GM19372 (cell line): ENCODE measurements at regions not wholly inside any gene's neighbourhood (a gene's known extent, or its start where the extent isn't known, plus 50 kb on each side); places are given as distances from the start of the nearest gene placed in this dataset.

Source experiments
- ATAC-seq: cut with Tn5 transposase; IDR thresholded peaks from one replicate; pipeline ENCODE4 v1.9.1; 2021; ENCODE audit warnings: mild to moderate bottlenecking, low read depth, moderate library complexity; ENCODE audit not compliant: unreplicated experiment

DNA sequence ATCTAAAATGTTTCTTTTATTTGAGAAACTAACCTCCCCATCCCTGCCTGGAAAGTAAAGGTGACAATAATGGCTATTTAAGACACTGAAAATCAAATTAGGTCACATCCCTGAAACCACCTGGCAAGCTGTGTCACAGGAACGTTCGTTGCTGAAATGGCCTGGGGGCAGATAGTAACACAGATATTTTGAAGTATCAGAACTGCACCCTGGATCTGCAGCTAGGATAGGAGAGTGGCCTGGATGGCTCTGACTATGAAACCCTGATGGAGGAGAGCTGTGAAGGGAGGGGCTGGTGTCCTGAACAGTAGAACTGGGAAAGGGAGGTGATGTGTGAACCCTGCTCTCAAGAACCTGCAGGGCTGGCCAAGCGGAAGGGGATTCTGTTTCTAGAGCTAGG lies 648.3 kb upstream of the CFAP20DC start:
- no peak for ATAC-seq

DNA sequence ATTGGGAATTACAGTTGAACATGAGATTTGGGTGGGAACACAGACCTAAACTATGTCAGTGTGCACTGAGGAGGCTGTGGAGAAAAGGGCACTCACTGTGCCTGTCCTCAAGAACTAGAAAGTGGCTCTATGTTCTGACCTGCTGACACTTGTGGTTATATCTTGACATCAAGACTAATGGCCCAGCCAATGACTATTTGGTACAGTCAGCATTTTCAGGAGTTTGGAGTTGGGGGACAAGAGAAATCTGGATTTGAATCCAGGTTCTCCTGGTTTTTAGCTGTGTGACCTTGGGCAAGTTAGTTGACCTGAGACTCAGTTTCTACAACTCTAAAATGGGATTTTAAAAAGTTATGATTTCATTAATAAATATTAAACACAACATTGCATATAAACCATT lies 647.0 kb upstream of the CFAP20DC start:
- ATAC-seq: no peak

DNA sequence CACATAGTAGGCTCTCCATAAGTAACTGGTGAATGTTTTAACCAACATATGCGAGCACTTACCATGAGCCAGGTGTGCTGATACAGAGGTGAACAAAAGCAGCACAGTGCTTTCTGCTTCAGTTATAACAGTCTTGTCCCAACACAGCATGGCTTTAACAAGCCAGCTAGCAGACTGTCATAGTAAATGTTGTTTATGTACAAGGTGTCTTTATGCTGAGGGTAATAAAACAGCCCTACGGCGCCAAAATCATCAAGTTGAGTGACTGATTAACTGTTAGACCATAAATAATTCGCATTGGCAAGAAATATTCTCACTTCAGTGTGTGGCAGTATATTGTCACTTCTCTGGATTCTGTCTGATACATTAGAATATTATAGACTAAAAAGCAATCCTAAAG lies 646.0 kb upstream of the CFAP20DC start:
- ATAC-seq: no peak

DNA sequence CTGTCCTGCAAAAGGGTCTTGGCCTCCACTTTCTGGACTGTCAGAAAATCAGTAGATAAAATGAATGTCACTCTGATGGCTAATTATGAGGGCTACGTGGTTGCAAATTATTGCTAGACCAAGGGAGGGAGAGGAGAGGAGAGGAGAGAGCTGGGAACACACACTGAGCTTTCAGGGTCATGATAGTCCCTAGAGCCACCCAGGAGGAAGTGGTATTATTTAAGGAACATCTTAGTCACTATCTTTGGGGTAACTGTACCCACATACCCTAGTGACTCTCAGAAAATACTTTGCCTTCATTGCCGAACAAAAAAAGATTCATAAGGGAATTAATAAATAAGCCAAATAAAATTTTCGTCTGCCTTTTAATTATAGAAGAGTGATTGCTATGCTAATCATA lies 642.3 kb upstream of the CFAP20DC start:
- ATAC-seq: no peak

DNA sequence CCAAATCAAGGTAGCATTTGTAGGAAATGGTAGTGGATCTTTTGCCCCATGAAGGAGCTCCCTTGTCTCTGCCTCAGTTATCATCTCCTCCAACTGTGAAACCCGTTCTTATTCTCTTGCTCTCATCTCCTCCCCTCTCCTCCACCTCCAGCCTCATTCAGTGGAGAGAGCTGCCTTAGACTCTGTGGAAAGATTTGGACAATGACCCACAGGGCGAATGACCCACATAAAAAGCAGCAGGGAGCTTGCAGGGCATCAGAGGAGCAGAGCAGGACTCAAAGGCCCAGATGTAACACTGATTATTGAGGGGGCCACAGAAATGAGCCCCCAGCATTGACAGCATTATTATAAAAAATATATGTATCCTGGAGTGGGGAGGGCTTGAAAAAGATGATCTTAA lies 641.1 kb upstream of the CFAP20DC start:
- ATAC-seq: no peak

DNA sequence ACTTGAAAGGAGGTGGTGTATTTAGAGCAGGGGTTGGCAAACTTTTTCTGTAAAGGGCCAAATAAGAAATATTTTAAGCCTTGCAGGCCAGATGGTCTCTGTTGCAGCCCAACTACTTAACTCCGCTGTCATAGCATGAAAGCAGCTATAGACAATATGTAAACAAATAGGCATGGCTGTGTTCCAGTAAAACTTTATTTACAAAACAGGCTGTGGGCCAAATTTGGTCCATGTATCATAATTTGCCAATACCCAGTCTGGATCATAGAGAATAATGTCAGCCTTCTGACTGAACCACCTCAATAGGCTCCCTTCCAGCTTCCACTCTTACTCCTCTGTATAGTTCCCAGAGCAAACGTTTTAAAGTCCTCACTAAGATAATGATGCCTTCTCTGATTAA lies 638.8 kb upstream of the CFAP20DC start:
- ATAC-seq: no peak

DNA sequence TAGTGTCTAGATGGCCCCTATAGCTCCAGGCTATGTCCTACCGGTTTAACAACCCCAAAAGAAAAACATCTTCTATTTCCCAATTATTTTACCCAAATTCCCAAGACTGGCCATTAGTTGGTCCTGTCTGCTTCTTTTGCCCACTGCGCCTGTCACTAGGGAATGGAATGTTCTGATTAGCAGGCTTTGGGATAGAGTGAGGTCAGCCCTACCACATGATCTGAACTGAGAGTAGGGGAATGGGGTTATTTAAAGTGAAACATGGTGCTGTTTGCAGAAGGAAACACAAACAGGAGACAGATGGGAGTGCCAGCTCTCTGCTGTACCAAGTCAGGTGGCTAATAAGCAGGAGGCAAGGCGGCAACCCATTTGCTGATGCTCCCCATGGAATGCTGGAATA lies 635.6 kb upstream of the CFAP20DC start:
- ATAC-seq: no peak

DNA sequence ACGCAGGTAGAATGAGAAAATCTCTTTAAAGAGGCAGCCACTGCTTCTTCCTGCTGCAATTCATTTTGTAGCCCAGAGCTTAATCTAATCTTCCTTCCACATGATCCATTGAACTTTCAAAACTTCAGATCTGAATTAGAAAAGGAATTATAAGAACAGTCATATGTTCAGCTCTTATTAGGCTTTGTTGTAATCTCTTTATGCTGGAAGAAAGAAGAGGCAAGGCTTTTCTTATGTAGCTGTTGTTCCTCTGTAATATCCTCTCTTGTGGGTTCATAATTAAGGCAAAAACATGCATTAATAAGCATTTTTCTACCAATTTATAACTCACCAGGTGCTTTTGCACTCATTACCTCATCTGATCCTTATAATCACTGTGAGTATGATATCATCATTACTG lies 634.9 kb upstream of the CFAP20DC start:
- ATAC-seq: no peak

DNA sequence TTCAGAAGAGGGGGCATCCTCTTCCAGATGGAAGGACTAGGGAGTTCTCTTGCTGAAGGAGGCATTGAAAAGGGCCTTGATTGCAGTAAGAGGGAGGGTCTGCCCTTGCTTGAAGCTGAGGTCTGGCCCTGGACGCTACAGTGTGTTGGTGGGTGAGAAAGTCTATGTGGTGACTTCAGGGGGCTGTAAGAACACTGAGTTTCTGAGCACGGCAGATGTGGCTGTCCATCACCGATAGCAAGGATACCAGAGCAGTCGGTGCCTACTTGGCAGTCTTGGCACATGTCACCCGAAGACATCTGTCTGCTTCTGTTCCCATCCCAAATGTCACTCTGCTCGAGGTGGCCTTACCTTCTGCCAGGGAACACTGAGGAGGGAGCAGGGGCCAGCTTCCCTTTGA lies 631.1 kb upstream of the CFAP20DC start:
- no peak for ATAC-seq

DNA sequence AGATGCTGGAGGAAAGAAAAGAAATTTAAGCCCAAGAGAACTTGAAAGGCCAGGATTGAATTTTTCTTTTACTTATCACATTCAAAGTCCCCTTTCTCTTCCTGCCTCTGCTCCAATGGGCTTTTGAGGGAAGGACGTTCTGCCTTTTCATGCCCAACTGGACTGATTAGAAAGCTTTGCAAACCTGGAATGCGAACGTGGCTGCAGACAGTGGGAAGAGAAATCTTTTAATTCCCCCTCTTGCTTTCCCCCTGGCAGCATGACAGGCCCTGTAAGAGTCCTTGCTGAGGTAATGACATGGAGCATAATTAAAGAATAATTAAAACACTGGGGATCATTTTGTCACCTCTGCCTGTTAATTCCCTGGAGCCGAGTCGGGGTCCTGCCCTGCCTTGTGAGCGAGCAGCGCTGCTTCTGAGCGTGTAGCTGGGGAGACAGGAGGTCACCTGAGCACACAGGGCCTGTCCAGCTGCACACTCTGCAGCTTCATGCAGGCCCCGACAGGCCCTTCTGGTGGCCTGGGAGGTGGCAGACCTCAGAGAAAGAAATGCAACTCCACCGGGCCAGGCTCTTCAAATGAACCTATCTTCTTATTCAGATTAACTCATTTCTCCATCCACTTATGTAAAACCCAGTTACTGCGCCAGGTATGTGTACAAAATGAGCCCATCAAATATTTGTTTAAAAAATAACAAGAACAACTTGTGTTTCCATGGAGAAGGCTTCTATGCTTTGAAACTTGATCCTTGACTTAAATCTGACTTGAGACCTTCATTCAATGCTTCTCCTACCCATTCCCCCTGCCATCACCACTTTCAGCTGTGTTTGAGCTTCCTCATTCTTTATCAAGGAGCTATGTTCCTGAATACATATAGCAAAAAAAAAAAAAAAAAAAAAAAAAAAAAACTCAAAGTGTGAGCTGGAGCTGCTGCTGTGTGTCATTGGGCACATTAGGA lies 628.2 kb upstream of the CFAP20DC start:
- no peak for ATAC-seq

DNA sequence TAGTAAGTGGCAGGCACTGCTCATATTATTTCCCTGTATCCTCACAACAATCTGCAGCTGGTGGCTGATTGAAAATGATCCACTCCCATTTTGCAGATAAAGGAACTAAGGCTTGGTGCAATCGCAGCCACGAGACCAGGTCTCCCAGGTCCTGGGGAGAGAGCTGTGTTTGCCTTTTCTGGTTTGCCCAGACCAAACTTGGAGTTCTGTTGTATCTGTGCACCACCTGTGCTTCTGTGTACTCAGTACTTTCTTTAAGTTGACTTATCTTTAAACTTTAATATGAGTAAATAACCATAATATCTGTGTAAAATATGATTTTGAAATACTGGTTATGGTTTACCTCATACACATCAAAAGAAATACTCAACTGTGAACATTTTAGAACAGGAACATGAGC lies 625.7 kb upstream of the CFAP20DC start:
- no peak for ATAC-seq

DNA sequence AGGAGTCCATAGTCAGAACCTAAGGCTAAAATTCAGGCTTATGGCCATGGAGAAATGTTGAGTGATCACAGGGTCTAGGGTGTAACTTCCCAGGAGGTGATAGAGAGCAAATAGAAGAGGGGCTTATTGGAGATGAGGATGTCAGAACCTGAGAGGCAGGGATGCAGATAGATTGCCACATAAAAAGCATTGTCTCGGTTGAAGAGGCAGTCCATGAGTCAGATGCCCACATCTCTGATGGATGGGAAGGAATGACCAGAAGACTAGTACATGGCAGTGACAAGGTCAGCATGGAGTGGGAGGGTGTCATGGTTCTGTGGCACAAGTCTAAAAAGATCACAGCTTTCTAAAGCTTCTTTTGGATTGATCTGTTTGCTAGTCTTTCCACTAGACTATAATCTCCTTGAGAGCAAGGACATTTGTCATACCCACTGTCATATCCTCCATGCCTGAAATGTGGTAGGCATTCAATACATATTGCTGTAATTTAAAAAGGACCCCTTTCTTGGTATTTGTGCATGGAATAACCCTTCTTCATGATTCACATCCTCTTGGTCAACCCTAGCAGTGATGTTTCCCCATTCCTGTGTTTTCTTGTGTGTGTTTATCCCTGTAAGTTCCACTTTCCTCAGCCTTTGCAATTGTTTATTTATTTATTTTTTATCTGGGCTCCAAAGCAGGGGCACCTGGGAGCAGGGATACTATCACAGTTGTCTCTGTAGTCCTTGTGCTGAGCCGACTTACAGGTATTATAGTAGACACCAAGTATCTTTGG lies 613.4 kb upstream of the CFAP20DC start:
- no peak for ATAC-seq

DNA sequence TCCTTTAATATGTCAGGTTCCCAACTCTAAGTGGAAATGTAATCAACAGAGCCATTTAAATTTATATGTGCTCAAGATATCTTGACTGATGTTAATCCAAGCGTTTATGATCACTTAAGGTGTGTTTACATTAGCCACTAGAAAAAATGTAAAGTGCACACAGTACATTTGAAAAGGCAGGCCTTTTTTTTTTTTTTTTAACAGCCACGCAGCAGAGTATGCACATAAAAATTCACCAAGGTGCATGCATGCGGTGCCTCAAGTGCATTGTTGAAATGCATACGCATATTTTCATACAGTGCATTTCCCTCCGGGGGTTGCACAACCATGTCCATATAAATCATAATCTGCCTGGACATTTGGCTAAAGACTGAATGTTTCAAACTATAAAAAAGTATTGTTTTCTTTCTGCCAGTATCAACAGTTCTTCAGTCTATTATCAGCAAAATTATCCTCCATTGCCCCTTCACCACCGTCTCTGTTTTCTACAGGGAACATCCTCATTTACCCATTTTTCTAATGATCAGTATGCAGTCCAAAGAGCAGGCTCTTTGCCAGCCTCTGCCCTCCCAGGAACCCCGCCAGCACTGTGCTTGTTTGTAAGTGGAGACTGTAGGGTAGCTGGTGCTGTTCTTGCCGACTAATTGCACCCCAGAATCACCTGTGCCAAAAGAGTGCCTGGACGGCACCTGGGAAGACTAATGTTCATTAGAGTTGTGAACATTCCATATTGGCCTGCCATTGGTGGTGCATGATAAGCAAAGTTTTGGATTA lies 611.2 kb upstream of the CFAP20DC start:
- no peak for ATAC-seq

DNA sequence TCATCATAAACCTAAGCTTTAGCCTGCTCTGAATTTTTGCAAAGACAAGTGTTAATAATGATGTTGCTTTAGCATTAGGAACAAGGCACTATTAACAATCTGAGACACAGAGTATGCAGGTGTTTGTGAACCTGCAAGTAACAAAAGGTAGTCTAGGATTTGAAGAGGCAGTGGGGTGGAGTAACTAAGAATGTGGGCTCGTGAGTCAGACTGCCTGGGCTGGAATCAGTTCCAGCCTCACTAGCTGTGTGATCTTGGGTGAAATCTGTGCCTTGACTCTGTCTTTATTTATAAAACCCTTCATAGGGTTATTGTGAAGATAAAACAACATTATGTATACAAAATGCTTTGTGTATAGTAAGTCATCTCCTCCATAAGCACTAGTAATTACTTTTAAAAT lies 610.6 kb upstream of the CFAP20DC start:
- ATAC-seq: no peak

DNA sequence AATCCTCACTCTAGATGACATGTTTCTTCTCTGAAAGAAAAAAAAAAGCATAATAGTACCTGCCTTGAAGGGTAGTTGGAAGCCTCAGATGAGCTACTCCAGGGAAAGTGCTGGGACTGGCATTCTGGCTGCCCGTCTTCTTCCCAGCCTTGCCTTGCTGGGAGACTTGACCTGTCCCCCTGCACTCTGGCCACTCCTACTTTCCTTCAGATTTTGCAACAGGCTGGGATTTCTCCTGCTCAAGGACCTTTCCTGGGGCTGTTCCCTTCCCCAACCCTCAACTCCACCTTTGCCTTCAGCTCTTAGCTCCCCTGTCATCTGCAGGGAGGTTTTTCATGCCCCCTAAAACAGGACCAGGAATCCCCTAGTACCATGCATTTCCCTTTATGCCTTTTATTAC lies 609.9 kb upstream of the CFAP20DC start:
- ATAC-seq: no peak

DNA sequence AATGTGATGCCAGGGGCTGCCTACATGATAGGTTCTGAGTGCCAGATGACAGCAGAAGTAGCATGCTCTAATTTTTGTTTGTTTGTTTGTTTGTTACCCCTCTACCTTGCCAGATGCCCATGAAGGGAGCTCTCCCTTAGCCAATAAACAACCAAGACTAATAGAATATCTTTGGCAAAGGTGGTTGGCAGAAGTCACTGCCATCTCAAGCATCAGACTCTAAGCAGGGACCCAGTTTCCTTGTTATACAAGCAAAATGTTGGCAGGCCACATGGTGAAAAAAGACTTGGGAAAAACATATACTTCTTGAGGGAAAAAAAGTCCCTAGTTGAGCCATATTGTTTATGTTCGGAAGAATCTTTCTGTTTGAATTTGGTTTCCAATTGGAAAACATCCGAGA lies 609.0 kb upstream of the CFAP20DC start:
- no peak for ATAC-seq

DNA sequence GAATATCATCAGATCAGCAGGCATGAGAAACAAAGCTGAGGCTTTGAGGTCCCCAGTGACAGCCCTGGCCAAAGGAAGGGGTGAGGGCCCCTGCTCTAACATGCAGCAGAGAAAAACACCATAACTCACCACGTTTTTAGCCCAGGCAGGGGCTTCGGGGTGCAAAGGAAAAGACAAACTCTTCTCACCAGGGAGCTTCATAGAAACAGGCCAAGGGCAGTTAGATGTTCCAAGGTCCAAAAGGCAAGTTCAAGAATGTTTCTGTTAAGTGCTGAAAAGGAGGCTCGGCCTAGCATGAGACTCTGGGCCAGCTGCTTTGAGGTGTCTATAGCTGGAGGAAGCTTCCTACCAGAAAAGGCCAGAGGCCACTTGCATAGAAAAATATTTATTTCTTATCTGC lies 608.4 kb upstream of the CFAP20DC start:
- ATAC-seq: no peak

DNA sequence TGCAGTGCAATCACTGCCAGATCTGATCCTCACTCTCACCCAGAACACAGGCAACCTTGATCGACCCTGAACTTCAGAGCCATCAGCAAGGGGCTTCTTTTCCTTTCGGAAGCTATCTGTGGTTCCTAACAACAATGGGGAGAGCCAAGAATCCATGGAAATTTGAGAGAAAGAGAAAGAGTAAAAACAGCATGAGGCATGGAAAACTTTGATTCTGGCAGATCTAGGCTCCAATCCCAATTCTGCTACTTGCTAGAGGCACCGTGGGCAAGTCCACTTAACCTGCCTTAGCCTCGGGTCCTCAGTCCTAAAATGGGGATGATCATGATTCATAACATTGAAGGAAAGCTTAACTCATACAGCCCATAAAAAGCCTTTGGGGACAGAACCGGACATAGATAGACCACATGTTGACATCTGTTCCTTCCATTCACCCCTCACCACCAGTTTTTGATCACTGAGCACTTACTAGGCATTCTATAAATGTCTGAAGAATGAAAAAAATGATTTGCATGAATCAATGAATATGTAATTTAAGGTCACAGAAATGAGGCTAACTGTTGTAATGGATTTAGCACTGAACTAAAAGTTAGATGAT lies 605.7 kb upstream of the CFAP20DC start:
- no peak for ATAC-seq

DNA sequence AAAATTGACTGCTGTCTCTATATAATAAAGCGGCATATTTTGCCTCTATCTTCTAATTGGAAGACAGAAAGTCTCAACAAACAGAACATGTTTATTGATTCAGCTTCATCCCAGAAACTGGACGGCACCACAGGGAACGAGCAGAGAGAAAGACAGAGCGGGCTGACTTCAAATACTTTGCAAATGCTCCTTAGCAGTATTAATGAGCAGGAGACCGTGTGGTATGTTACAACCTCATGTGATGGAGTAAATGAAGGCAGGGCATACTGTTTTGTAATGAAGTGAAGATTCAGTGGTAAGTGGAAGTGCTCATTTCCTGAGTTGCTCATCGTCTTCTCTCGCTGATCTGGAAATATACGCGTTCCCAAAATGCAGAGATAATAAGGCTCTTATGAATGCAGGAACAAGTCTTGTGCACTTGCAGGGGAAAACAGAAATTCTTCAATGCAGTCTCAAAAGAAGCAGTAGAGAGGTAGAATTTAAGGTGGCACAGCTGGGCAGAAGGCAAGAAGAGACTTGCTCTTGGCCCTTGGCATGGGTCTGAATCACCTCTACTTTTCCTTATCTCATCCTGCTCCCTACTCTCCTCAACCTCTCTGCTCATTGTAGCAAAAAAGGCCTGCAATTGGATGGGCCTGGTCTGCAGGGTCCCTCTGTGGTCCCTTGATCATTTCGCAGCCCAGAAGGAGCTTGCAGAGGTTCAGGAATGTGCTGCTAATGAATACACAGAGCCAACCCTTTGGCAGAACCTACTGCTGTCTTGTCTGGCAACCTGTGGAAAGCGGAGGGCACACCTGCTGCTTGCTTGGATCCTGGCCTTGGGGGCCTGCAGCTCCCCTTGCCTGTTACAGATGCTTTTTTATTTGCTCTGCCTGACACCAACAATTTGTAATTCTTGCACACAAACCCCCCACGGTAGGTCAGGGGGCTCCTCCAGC lies 604.9 kb upstream of the CFAP20DC start:
- no peak for ATAC-seq

DNA sequence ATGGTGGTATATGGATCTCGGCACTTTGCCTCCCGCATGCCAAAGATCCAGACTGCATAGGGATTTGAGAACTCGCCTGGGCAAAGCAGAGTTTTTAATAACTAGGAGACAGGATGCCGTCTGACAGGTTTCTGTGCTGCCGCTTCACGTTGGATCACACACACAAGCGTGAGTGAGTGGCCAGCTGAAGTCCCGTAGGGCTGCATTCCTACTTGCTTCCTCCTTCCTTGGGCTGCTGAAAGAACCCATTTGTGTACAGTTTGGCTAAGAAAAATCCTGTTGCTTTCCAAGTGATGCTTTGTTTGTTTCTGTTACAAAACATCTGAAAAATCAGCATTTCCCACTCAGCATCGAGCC lies 604.3 kb upstream of the CFAP20DC start:
- no peak for ATAC-seq
